Keratinocyte (primary cell): ENCODE measurements at regions not wholly inside any gene's neighbourhood (a gene's known extent, or its start where the extent isn't known, plus 50 kb on each side); places are given as distances from the start of the nearest gene placed in this dataset.

Experiments used
- DNase-seq: peaks from one replicate; pipeline ENCODE4 v3.0.0-alpha.2; 2011; ENCODE audit warnings: low read depth, missing footprints, low spot score
- FAIRE-seq: peaks from 2 replicates; lab custom pipeline; 2011; peaks lifted over from hg19 to GRCh38; lab: Jason Lieb, UNC
- H2AFZ ChIP-seq: 2 replicates; pipeline ENCODE4 v1.6.0; 2012; ENCODE audit warnings: low read length, control low read depth, inconsistent platforms; ENCODE audit not compliant: control insufficient read depth
- H3K27ac ChIP-seq: 2 replicates; pipeline ENCODE4 v1.5.1; 2011; ENCODE audit warnings: low read length; ENCODE audit not compliant: control insufficient read depth, insufficient read depth
- H3K27me3 ChIP-seq: 3 replicates; pipeline ENCODE4 v1.6.0; 2011; ENCODE audit warnings: low read length; ENCODE audit not compliant: control insufficient read depth, insufficient read depth; ENCODE audit errors: extremely low read depth
- H3K36me3 ChIP-seq, 2 experiments: 2 replicates in 1 of 2; 3 replicates in 1 of 2; pipeline ENCODE4 v1.5.1; 2011; ENCODE audit warnings: low read length in 2 of 2, mild to moderate bottlenecking in 1 of 2; ENCODE audit not compliant: control insufficient read depth in 2 of 2, insufficient read depth in 2 of 2; ENCODE audit errors: extremely low read depth in 1 of 2
- H3K4me1 ChIP-seq: 3 replicates; pipeline ENCODE4 v1.5.1; 2011; ENCODE audit warnings: low read length; ENCODE audit not compliant: control insufficient read depth, insufficient read depth; ENCODE audit errors: extremely low read depth
- H3K4me2 ChIP-seq: 3 replicates; pipeline ENCODE4 v1.6.0; 2011; ENCODE audit warnings: low read depth, low read length; ENCODE audit not compliant: control insufficient read depth, insufficient read depth; ENCODE audit errors: extremely low read depth
- H3K4me3 ChIP-seq, 3 experiments: fragments of 200-600 bp in 1 of 3; sonication (generic) in 1 of 3; 2 replicates in 2 of 3; 3 replicates in 1 of 3; pipeline ENCODE4 v1.5.1; 2011 to 2016; ENCODE audit warnings: low read length in 3 of 3, mild to moderate bottlenecking in 3 of 3, control low read depth in 2 of 3, inconsistent platforms in 1 of 3, low read depth in 1 of 3, mixed read lengths in 1 of 3, mixed run types in 1 of 3, moderate library complexity in 1 of 3; ENCODE audit not compliant: control insufficient read depth in 2 of 3, insufficient read depth in 2 of 3; ENCODE audit errors: extremely low read depth in 1 of 3
- H3K79me2 ChIP-seq: 2 replicates; pipeline ENCODE4 v1.6.0; 2012; ENCODE audit warnings: low read length; ENCODE audit not compliant: control insufficient read depth, insufficient read depth
- H3K9ac ChIP-seq: 3 replicates; pipeline ENCODE4 v1.6.0; 2011; ENCODE audit warnings: low read length; ENCODE audit not compliant: control insufficient read depth, insufficient read depth; ENCODE audit errors: extremely low read depth
- H3K9me1 ChIP-seq: 3 replicates; pipeline ENCODE4 v1.6.0; 2011; ENCODE audit warnings: low read length; ENCODE audit not compliant: control insufficient read depth, insufficient read depth; ENCODE audit errors: extremely low read depth
- H3K9me3 ChIP-seq: 2 replicates; pipeline ENCODE4 v1.5.1; 2012; ENCODE audit warnings: low read depth, low read length; ENCODE audit not compliant: control insufficient read depth
- H4K20me1 ChIP-seq: 3 replicates; pipeline ENCODE4 v1.6.0; 2011; ENCODE audit warnings: low read length; ENCODE audit not compliant: control insufficient read depth, insufficient read depth; ENCODE audit errors: extremely low read depth
- EZH2 ChIP-seq: IDR thresholded peaks from one replicate; pipeline ENCODE4 v1.6.1; 2012; ENCODE audit warnings: inconsistent platforms, mild to moderate bottlenecking, low read length, moderate library complexity
- dilution Hi-C: fragments of 300-500 bp; cut with MboI; formaldehyde crosslinking; loops from one replicate; pipeline ENCODE4 v1.7.0; 2020; ENCODE audit warnings: low sequenced_read_pairs; ENCODE audit not compliant: extremely low pct_ligation_motif_present
- TF ChIP-seq, protein P1 (sequence below), 3 experiments: IDR thresholded peaks in 1 of 3; conservative IDR thresholded peaks in 1 of 3; optimal IDR thresholded peaks in 1 of 3; 2 replicates in 2 of 3; 3 replicates in 1 of 3; pipeline versions ENCODE3 to v1.5.1; 2011; ENCODE audit warnings: low read length in 3 of 3, mild to moderate bottlenecking in 3 of 3, moderate library complexity in 2 of 3, control low read depth in 1 of 3, inconsistent platforms in 1 of 3; ENCODE audit not compliant: insufficient read depth in 2 of 3; ENCODE audit errors: extremely low read depth in 1 of 3

DNA sequence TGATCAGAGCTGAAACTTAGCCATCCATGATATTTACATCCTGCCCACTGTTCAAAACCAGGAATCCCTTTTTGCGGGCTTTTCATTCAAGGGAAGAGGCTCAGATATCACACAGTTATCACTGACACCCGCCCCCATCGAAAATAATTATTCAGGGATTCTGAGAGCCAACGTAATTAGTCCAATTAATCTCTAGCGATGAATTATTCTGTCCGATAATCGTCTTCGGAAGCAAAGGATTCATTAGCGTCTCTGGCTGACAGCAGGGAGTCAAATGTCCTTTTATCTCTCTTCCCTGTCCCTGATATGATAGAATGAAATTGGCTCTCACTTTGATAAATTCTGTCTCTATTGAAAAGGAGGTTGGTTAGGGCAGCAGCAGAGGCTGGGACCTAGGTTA lies 140.4 kb upstream of the IPO9 start:
- Histone ChIP-seq H3K9me1 (no peaks in the 10 kb centered on the region), H2AFZ (no peak overlapping the region), H3K4me1 (no peaks in the 10 kb centered on the region), H3K9ac (no peak overlapping the region), H3K27ac (no peak overlapping the region), H3K4me2 (no peak overlapping the region), H3K4me3 (no peak overlapping the region), H3K79me2 (no peaks in the 10 kb centered on the region), H4K20me1 (no peaks in the 10 kb centered on the region), H3K36me3 (no peaks in the 10 kb centered on the region), H3K27me3 (no peaks in the 10 kb centered on the region), H3K9me3 (no peaks in the 10 kb centered on the region)
- FAIRE-seq (no peak), DNase-seq (no peak)
- no peak for TF ChIP-seq EZH2
- TF ChIP-seq, protein P1, sequence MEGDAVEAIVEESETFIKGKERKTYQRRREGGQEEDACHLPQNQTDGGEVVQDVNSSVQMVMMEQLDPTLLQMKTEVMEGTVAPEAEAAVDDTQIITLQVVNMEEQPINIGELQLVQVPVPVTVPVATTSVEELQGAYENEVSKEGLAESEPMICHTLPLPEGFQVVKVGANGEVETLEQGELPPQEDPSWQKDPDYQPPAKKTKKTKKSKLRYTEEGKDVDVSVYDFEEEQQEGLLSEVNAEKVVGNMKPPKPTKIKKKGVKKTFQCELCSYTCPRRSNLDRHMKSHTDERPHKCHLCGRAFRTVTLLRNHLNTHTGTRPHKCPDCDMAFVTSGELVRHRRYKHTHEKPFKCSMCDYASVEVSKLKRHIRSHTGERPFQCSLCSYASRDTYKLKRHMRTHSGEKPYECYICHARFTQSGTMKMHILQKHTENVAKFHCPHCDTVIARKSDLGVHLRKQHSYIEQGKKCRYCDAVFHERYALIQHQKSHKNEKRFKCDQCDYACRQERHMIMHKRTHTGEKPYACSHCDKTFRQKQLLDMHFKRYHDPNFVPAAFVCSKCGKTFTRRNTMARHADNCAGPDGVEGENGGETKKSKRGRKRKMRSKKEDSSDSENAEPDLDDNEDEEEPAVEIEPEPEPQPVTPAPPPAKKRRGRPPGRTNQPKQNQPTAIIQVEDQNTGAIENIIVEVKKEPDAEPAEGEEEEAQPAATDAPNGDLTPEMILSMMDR (optimal IDR thresholded peaks at IDR 0.05 in 1 of 3, IDR thresholded peaks at IDR 0.05 in 1 of 3, conservative IDR thresholded peaks at IDR 0.05 in 1 of 3; ENCODE audit: extremely low read depth in 1 of 3, insufficient read depth in 2 of 3, low read length in 3 of 3), result no peak
- dilution Hi-C loops, result loop anchor here (25.0 kb wide), 1 partner anchor 126 kb away; no protein-coding TSS in a partner anchor

DNA sequence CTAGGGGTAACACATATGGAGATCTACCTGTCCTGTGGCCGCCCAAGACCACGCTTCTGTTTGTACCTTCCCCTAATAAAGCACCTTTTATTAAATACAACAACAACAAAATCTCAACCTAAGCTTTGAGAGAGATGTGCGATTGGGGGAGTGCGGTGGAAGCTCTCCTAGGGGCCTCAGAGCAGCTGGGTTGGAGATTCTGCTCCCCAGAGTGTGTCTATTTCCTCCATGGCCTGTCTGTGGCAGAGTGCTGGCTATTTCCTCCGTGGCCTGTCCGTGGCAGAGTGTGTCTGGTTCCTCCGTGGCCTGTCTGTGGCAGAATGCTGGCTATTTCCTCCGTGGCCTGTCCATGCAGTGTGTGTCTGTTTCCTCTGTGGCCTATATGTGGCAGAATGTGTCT lies 139.3 kb upstream of the IPO9 start:
- Histone ChIP-seq H3K9ac (no peak overlapping the region), H3K4me2 (no peak overlapping the region), H3K27ac (no peak overlapping the region), H3K9me1 (no peaks in the 10 kb centered on the region), H3K4me3 (no peak overlapping the region), H3K9me3 (no peaks in the 10 kb centered on the region), H3K27me3 (no peaks in the 10 kb centered on the region), H3K36me3 (no peaks in the 10 kb centered on the region), H2AFZ (no peak overlapping the region), H3K79me2 (no peaks in the 10 kb centered on the region), H4K20me1 (no peaks in the 10 kb centered on the region), H3K4me1 (no peaks in the 10 kb centered on the region)
- DNase-seq (no peak), FAIRE-seq (no peak)
- dilution Hi-C loops, result loop anchor here (25.0 kb wide), 1 partner anchor 127 kb away; no protein-coding TSS in a partner anchor
- TF ChIP-seq, protein P1 (optimal IDR thresholded peaks at IDR 0.05 in 1 of 3, IDR thresholded peaks at IDR 0.05 in 1 of 3, conservative IDR thresholded peaks at IDR 0.05 in 1 of 3; ENCODE audit: extremely low read depth in 1 of 3, insufficient read depth in 2 of 3, low read length in 3 of 3), result no peak
- TF ChIP-seq EZH2, result no peak
